GM12878 (cell line): ENCODE measurements at regions not wholly inside any gene's neighbourhood (a gene's known extent, or its start where the extent isn't known, plus 50 kb on each side); places are given as distances from the start of the nearest gene placed in this dataset.

Experiments used
- ATAC-seq: fragments of 200-7000 bp; cut with Tn5 transposase; 3 replicates; pipeline ENCODE4 v1.9.1; 2020; ENCODE audit warnings: mild to moderate bottlenecking, moderate library complexity
- BruUV-seq: library from RNA; stranded (reverse); fragments of 400-500 nt; replicated peaks from 2 replicates; lab custom pipeline; 2021; lab: Mats Ljungman, UMichigan
- CTCF ChIA-PET: fragments of 300-600 bp; sonication (Branson Sonifier 250); formaldehyde crosslinking; extraction: SDS; loops from one replicate; lab custom pipeline; 2021; ENCODE audit warnings: inconsistent platforms; lab: Yijun Ruan, JAX
- POLR2A ChIA-PET: fragments of 350-600 bp; formaldehyde crosslinking; extraction: SDS; loops from one replicate; lab custom pipeline; 2021; ENCODE audit warnings: inconsistent platforms; lab: Charles Lee
- RAD21 ChIA-PET: fragments of 300-600 bp; sonication (Branson Sonifier 250); formaldehyde crosslinking; loops from one replicate; lab custom pipeline; 2023; ENCODE audit warnings: antibody characterized with exemption; ENCODE audit not compliant: unreplicated experiment; lab: Charles Lee
- SMC1A ChIA-PET: fragments of 300-600 bp; sonication (Branson Sonifier 250); formaldehyde crosslinking; loops from one replicate; lab custom pipeline; 2023; ENCODE audit not compliant: unreplicated experiment, uncharacterized antibody; lab: Charles Lee
- DNase-seq: peaks from one replicate; pipeline ENCODE4 v3.0.0-alpha.2; 2011; ENCODE audit warnings: low read depth, low spot score
- FAIRE-seq: peaks from 3 replicates; lab custom pipeline; 2011; peaks lifted over from hg19 to GRCh38; lab: Jason Lieb, UNC
- H2AFZ ChIP-seq: 2 replicates; pipeline ENCODE4 v1.6.0; 2011; ENCODE audit warnings: low read depth, low read length, control low read depth; ENCODE audit not compliant: control insufficient read depth
- H3K27ac ChIP-seq: 2 replicates; pipeline ENCODE4 v1.5.1; 2011; ENCODE audit warnings: control low read depth; ENCODE audit not compliant: control insufficient read depth, insufficient read depth
- H3K27me3 ChIP-seq, 2 experiments: replicated peaks in 1 of 2; 2 replicates each; pipeline versions ENCODE4 v1.6.0 to v1.6.1; 2011; ENCODE audit warnings: low read length in 1 of 2; ENCODE audit not compliant: control insufficient read depth in 2 of 2, insufficient read depth in 2 of 2
- H3K36me3 ChIP-seq, 2 experiments: 2 replicates each; pipeline ENCODE4 v1.5.1; 2011; ENCODE audit warnings: low read length in 1 of 2; ENCODE audit not compliant: control insufficient read depth in 2 of 2, insufficient read depth in 2 of 2
- H3K4me1 ChIP-seq: 2 replicates; pipeline ENCODE4 v1.6.1; 2011; ENCODE audit warnings: mild to moderate bottlenecking, low read length, moderate library complexity, mixed read lengths; ENCODE audit not compliant: control insufficient read depth, insufficient read depth
- H3K4me2 ChIP-seq: 2 replicates; pipeline ENCODE4 v1.6.0; 2011; ENCODE audit warnings: control low read depth; ENCODE audit not compliant: control insufficient read depth, insufficient read depth
- H3K4me3 ChIP-seq: fragments of 200-600 bp; sonication (generic); 2 replicates; pipeline ENCODE4 v1.5.1; 2016
- H3K79me2 ChIP-seq: 2 replicates; pipeline ENCODE4 v1.6.0; 2011; ENCODE audit warnings: low read length; ENCODE audit not compliant: control insufficient read depth, insufficient read depth
- H3K9ac ChIP-seq: 2 replicates; pipeline ENCODE4 v1.8.0; 2011; ENCODE audit warnings: low read length, control low read depth, mixed read lengths; ENCODE audit not compliant: control insufficient read depth, insufficient read depth
- H3K9me3 ChIP-seq: replicated peaks from 3 replicates; pipeline ENCODE4 v1.5.1; 2011; ENCODE audit warnings: mild to moderate bottlenecking, low read length; ENCODE audit not compliant: control insufficient read depth, insufficient read depth
- H4K20me1 ChIP-seq: 2 replicates; pipeline ENCODE4 v1.6.0; 2011; ENCODE audit not compliant: control insufficient read depth, insufficient read depth
- BACH1 ChIP-seq: fragments of 450-650 bp; IDR thresholded peaks from 2 replicates; pipeline ENCODE4 v1.6.1; 2017; ENCODE audit warnings: mild to moderate bottlenecking, borderline replicate concordance
- FOXM1 ChIP-seq: IDR thresholded peaks from 2 replicates; pipeline ENCODE4 v1.6.1; 2012; ENCODE audit warnings: low read depth, mild to moderate bottlenecking, inconsistent platforms, low read length, moderate library complexity
- HDAC6 ChIP-seq: fragments of 200-600 bp; sonication (generic); IDR thresholded peaks from one replicate; pipeline ENCODE4 v1.8.0; 2017; ENCODE audit warnings: antibody characterized with exemption; ENCODE audit not compliant: unreplicated experiment
- IKZF1 ChIP-seq: fragments of 450-650 bp; conservative IDR thresholded peaks from 2 replicates; pipeline ENCODE4 v1.6.1; 2017; ENCODE audit warnings: antibody characterized with exemption, mild to moderate bottlenecking
- KAT2A ChIP-seq: conservative IDR thresholded peaks from 2 replicates; pipeline ENCODE4 v1.6.1; 2011; ENCODE audit warnings: low read depth, low read length; ENCODE audit not compliant: control insufficient read depth
- KLF5 ChIP-seq: fragments of 450-650 bp; IDR thresholded peaks from 2 replicates; pipeline ENCODE4 v1.6.1; 2014; ENCODE audit warnings: mild to moderate bottlenecking; ENCODE audit not compliant: partially characterized antibody
- MAX ChIP-seq: IDR thresholded peaks from 2 replicates; pipeline ENCODE4 v1.6.1; 2012; ENCODE audit warnings: low read depth, low read length, improper control_type of control experiment
- NFIC ChIP-seq: IDR thresholded peaks from 2 replicates; pipeline ENCODE4 v1.6.1; 2012; ENCODE audit warnings: low read depth, mild to moderate bottlenecking, inconsistent platforms, low read length, moderate library complexity
- NFYA ChIP-seq: IDR thresholded peaks from 2 replicates; pipeline ENCODE4 v1.6.1; 2011; ENCODE audit warnings: low read depth, mild to moderate bottlenecking, low read length, improper control_type of control experiment, borderline replicate concordance
- POU2F2 ChIP-seq: IDR thresholded peaks from 3 replicates; pipeline ENCODE4 v1.6.1; 2011; ENCODE audit warnings: low read depth, mild to moderate bottlenecking, low read length, borderline replicate concordance
- RAD51 ChIP-seq: fragments of 450-650 bp; IDR thresholded peaks from 2 replicates; pipeline ENCODE4 v1.6.1; 2016; ENCODE audit warnings: moderate library complexity, mild to moderate bottlenecking, inconsistent platforms
- RB1 ChIP-seq: fragments of 450-650 bp; formaldehyde crosslinking; IDR thresholded peaks from 2 replicates; pipeline ENCODE4 v1.6.1; 2017; ENCODE audit warnings: mild to moderate bottlenecking, borderline replicate concordance
- SMAD5 ChIP-seq: IDR thresholded peaks from 2 replicates; pipeline ENCODE4 v1.6.1; 2016; ENCODE audit warnings: antibody characterized with exemption, low read depth
- SMARCA5 ChIP-seq: fragments of 450-650 bp; IDR thresholded peaks from 2 replicates; pipeline ENCODE4 v1.6.1; 2017; ENCODE audit warnings: mild to moderate bottlenecking
- SUZ12 ChIP-seq: fragments of 200-600 bp; sonication (generic); IDR thresholded peaks from one replicate; pipeline ENCODE4 v1.6.1; 2018; ENCODE audit warnings: antibody characterized with exemption, mild to moderate bottlenecking; ENCODE audit not compliant: unreplicated experiment
- USF2 ChIP-seq: IDR thresholded peaks from 2 replicates; pipeline ENCODE4 v1.6.1; 2011; ENCODE audit warnings: low read depth, low read length, improper control_type of control experiment, borderline replicate concordance
- ZBTB40 ChIP-seq: fragments of 450-650 bp; IDR thresholded peaks from 2 replicates; pipeline ENCODE4 v1.6.1; 2016; ENCODE audit warnings: mild to moderate bottlenecking, moderate library complexity, borderline replicate concordance
- ZNF274 ChIP-seq: IDR thresholded peaks from one replicate; pipeline ENCODE4 v1.8.0; 2011; ENCODE audit not compliant: insufficient read length, insufficient read depth
- WGBS: methylation state at CpG from one replicate; pipeline ENCODE4 v1.1.6; 2016; ENCODE audit warnings: low lambda C conversion rate; ENCODE audit not compliant: insufficient replicate concordance, insufficient coverage; ENCODE audit errors: missing lambda C conversion rate; 5-methylcytosine and 5-hydroxymethylcytosine counted together
- in situ Hi-C: fragments of 300-500 bp; cut with MboI; formaldehyde crosslinking; loops from 9 replicates; pipeline ENCODE4 v1.14.3; 2018; ENCODE audit warnings: mixed read lengths
- intact Hi-C: fragments of 100-400 bp; cut with micrococcal nuclease; formaldehyde crosslinking; loops from one replicate; pipeline ENCODE4 v1.14.2; 2022; ENCODE audit not compliant: unreplicated experiment

- 67% methylated on average over 7 of the region's 7 CpGs for WGBS
- RAD21 ChIA-PET = no interaction called here
- H3K27me3 ChIP-seq = peaks cover 0 to 2% of the 10 kb centered on the region in 2 experiments; a peak in 2 of 4 replicates
- TF ChIP-seq NFIC (no peak), SMAD5 (no peak), KAT2A (no peak), SMARCA5 (no peak), BACH1 (no peak), ZNF274 (no peak), IKZF1 (no peak), USF2 (no peak), RB1 (no peak), MAX (no peak), RAD51 (no peak), ZBTB40 (no peak), POU2F2 (no peak), KLF5 (no peak), NFYA (no peak), FOXM1 (no peak), SUZ12 (no peak), HDAC6 (no peak)
- TF ChIP-seq, all 136 proteins: peak for 0
- Histone ChIP-seq H3K4me3 (no peak overlapping the region), H2AFZ (no peak overlapping the region), H3K79me2 (no peaks in the 10 kb centered on the region), H3K36me3 (no peaks in the 10 kb centered on the region; a peak in 1 of 4 replicates), H3K4me2 (no peak overlapping the region), H4K20me1 (no peaks in the 10 kb centered on the region), H3K27ac (no peak overlapping the region), H3K9ac (no peak overlapping the region), H3K4me1 (no peaks in the 10 kb centered on the region), H3K9me3 (no peaks in the 10 kb centered on the region)
- in situ Hi-C loops (no loop called here), intact Hi-C loops (no loop called here)
- POLR2A ChIA-PET = no interaction called here
- no TSS peak for BruUV-seq
- DNase-seq (no peak), FAIRE-seq (no peak), ATAC-seq (no peak)
- CTCF ChIA-PET = no interaction called here
- SMC1A ChIA-PET = no interaction called here
Measured at GRCh38 chr11:33564856-33565453, 135.7 kb downstream of the C11orf91 start.
